GM12892 (cell line): ENCODE measurements at regions not wholly inside any gene's neighbourhood (a gene's known extent, or its start where the extent isn't known, plus 50 kb on each side); places are given as distances from the start of the nearest gene placed in this dataset.

Experiments
- DNase-seq: peaks from one replicate; pipeline ENCODE4 v3.0.0; 2011; ENCODE audit not compliant: insufficient read length
- FAIRE-seq: peaks from 2 replicates; lab custom pipeline; 2011; peaks lifted over from hg19 to GRCh38; lab: Jason Lieb, UNC
- POLR2A ChIP-seq: IDR thresholded peaks from 2 replicates; pipeline ENCODE4 v1.6.1; 2011; ENCODE audit warnings: low read depth, low read length, control low read depth
- POLR2AphosphoS5 ChIP-seq: IDR thresholded peaks from 2 replicates; pipeline ENCODE4 v1.6.1; 2011; ENCODE audit warnings: low read depth, low read length, control low read depth
- TAF1 ChIP-seq: IDR thresholded peaks from 2 replicates; pipeline ENCODE4 v1.6.1; 2011; ENCODE audit warnings: low read depth, mild to moderate bottlenecking, control low read depth, low read length, borderline replicate concordance

- no peak for DNase-seq
- TF ChIP-seq POLR2A: no peak
- TF ChIP-seq TAF1: no peak
- no peak for TF ChIP-seq POLR2AphosphoS5
- no peak for FAIRE-seq
Measured at GRCh38 chr20:40110311-40110831, 578.7 kb downstream of the MAFB start.

GRCh38 chr20:40109136-40109535 lies 579.9 kb downstream of the MAFB start:
- no peak for FAIRE-seq
- TF ChIP-seq POLR2A (no peak), TAF1 (no peak), POLR2AphosphoS5 (no peak)

GRCh38 chr20:40108321-40108720 lies 580.7 kb downstream of the MAFB start:
- FAIRE-seq (no peak), DNase-seq (no peak)
- TF ChIP-seq POLR2AphosphoS5 (no peak), POLR2A (no peak), TAF1 (no peak)

More at GRCh38 chr20:40109136-40109535, 579.9 kb downstream of the MAFB start:
- DNase-seq: no peak

GRCh38 chr20:40104959-40105358 lies 584.1 kb downstream of the MAFB start:
- TF ChIP-seq POLR2A (no peak), POLR2AphosphoS5 (no peak), TAF1 (no peak)
- DNase-seq: no peak
- no peak for FAIRE-seq

- no peak for TF ChIP-seq POLR2AphosphoS5
- DNase-seq (no peak), FAIRE-seq (no peak)
Measured at GRCh38 chr20:40103420-40103819, 585.6 kb downstream of the MAFB start.

- FAIRE-seq: no peak
- TF ChIP-seq TAF1 (no peak), POLR2A (no peak), POLR2AphosphoS5 (no peak)
- no peak for DNase-seq
Measured at GRCh38 chr20:40101560-40101959, 587.5 kb downstream of the MAFB start.

GRCh38 chr20:40100261-40100660 lies 588.8 kb downstream of the MAFB start:
- FAIRE-seq: no peak
- no peak for DNase-seq
- TF ChIP-seq TAF1: no peak
- no peak for TF ChIP-seq POLR2AphosphoS5
- no peak for TF ChIP-seq POLR2A

GRCh38 chr20:40090236-40090635 lies 598.8 kb downstream of the MAFB start:
- DNase-seq (no peak), FAIRE-seq (no peak)
- TF ChIP-seq TAF1 (no peak), POLR2A (no peak), POLR2AphosphoS5 (no peak)

- FAIRE-seq (no peak), DNase-seq (no peak)
- no peak for TF ChIP-seq POLR2A
- TF ChIP-seq TAF1: no peak
- TF ChIP-seq POLR2AphosphoS5: no peak
Measured at GRCh38 chr20:40087496-40087895, 601.5 kb downstream of the MAFB start.

GRCh38 chr20:40085513-40085912 lies 603.5 kb downstream of the MAFB start:
- no peak for TF ChIP-seq TAF1
- no peak for TF ChIP-seq POLR2A
- TF ChIP-seq POLR2AphosphoS5: no peak
- FAIRE-seq (no peak), DNase-seq (no peak)

GRCh38 chr20:40082436-40082835 lies 606.6 kb downstream of the MAFB start:
- FAIRE-seq (no peak), DNase-seq (no peak)
- TF ChIP-seq POLR2A: no peak
- no peak for TF ChIP-seq POLR2AphosphoS5
- TF ChIP-seq TAF1: no peak

GRCh38 chr20:40081653-40082052 lies 607.4 kb downstream of the MAFB start:
- TF ChIP-seq POLR2A (no peak), TAF1 (no peak), POLR2AphosphoS5 (no peak)
- DNase-seq (no peak), FAIRE-seq (no peak)
